G401.6 (cell line): ENCODE measurements at regions not wholly inside any gene's neighbourhood (a gene's known extent, or its start where the extent isn't known, plus 50 kb on each side); places are given as distances from the start of the nearest gene placed in this dataset.
"Not testable (repeated sequence)": the region's sequence is repeated elsewhere in the genome, so short reads cannot be mapped to it uniquely, and the experiment has no call there.

Experiments
- FAIRE-seq: peaks from 2 replicates; lab custom pipeline; 2012; peaks lifted over from hg19 to GRCh38; lab: Jason Lieb, UNC

DNA sequence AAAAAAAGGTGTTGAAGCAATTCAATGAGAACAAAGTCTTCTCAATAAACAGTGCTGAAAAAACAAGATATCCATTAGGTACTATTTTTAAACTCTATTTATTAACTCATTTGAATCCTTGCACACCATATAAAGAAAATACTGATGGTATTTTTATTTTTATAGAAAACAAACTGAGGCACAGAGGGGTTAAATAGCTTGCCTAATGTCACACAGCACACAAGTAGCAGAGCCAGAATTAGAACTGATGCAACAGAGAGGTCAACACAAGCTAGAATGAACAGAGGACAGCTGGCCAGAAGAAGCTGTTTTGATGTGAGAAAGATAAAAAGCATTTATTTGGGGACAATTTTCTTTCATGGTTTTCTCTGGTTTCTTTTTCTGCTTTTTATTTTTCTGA, 99.4 kb upstream of the RGPD4 start:
- FAIRE-seq: no peak

DNA sequence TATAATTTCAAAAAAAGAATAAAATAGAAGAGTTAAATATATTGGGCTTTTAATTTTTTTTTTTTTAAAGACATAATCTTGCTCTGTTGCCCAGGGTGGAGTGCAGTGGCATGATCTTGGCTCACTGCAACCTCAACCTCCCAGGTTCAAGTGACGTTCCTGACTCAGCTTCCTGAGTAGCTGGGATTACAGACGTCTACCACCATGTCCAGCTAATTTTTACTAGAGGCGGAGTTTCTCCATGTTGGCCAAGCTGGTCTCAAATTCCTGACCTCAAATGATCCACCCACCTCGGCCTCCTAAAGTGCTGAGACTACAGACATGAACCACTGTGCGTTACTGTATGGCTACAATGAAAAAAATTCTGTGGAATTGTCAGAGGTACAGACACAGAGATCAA, 98.1 kb upstream of the RGPD4 start:
- no peak for FAIRE-seq

DNA sequence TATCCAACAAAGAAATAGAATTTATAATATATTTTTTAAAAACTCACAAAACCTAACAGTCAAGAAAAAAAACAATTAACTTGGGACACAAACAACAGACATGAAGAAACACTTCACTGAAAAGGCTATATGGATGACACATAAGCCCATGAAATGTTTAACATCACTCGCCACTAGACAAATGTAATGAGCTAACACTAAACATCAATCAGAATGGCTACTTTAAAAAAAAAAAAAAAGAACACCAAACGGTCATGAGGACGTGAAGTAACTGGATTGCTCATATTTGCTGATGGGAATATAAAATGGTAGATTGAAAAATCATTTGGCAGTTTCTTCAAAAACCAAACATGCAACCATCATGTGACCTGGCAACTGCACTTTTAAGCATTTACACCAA, 97.3 kb upstream of the RGPD4 start:
- FAIRE-seq: no peak

DNA sequence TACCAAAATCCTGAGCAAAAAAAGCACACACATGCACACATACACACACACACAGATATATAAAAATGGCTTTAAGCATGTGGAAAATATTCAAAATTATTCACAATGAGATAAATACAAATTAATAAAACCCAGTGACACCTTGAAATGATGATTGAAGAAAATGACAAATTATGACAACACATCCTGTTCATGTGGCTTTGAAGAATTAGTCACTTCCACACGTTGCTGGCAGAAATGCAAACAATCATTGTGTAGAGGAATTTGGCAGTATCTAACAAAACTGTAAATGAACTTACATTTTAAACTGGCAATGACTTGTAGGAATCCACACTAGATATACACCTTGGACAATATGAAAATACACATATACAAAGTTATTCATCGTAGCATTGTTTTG, 95.8 kb upstream of the RGPD4 start:
- no peak for FAIRE-seq

DNA sequence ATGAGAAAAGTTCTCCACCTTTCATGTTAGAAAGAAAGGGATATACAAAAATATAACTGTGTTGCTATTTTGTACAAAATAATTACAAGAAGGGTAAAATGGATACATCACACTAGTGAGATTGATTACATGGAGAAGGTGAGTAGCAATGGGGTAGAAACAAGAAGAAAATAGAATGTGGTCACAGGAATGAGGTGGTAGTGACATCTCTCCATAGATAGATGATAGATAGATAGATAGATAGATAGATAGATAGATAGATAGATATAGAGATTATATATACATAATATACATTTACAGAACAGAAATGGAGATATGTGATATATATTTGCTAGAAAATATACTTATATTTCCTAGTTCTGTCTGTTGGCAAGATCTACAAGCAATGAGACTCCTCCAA, 95.3 kb upstream of the RGPD4 start:
- no peak for FAIRE-seq

DNA sequence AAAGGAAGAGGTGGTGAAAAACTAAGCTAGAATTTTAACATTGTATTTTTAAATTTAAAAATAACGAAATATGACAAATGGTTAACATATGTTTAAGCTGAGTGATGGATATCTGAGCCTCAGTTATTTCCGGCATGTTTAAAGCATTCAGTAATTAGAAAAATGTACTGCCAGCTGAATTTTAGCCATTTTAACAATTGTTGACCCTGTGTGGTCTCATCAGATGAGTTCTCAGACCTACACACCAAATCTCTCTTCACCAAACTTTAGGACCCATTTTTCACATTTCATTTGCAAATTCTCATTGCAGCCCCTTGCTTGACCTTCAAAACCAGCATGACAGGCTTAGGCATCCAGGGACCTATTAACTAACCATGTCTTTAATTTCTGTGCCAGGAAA, 91.5 kb upstream of the RGPD4 start:
- FAIRE-seq: no peak

DNA sequence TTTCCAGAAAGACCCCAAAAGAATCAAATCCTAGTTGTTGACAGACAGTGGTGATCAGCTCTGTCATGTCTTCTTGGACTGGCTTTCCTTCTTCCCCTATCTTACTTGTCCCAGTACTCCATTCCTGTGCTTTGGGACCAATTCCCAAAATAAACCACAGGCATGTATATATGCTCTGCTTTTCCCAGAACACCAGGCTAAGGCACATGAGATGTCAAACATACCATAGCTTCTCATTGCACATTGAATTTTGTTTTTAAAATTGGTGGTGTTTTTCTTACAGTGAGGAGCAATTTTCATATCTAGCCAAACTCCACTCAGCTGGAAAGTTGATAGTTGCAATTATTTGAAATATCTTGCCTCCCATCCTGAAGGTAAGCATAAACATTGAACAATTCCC, 88.9 kb upstream of the RGPD4 start:
- no peak for FAIRE-seq

DNA sequence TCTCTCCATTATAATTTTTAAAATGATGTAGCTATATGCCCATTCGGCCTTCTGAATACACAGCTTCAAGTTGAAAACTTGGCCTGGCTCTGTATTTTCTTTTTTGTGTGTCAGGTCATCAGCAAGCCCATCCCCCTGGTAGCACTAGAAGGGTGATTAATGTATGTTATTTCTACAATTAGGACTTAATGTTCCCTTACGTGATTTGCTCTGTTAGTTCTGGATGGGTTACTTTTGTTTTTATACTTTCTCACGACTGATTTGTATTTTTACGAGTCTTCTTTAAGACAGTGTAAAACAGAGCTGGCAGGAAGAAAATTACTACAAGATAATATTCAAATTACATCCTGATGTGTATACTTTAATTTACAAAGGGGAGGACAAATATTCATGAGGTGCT, 88.4 kb upstream of the RGPD4 start:
- no peak for FAIRE-seq

DNA sequence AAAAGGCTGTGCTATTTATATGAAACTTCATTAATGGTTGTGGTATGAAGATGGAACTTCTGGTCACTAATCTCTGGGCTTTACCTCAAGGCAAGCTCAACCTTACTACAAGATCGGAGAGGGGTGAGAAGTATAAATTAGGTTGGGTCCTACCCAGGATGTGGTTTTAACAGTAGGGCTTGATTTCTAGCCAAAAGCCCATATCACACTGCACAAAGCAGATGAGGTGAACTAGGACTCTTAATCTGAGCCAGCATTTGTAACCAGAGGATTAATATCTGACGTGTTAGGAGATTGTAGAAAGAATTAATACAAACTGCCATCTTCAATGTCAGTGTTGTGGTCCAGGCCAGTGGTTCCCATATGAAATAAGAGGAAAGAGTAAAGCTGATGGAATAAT, 86.4 kb upstream of the RGPD4 start:
- no peak for FAIRE-seq

DNA sequence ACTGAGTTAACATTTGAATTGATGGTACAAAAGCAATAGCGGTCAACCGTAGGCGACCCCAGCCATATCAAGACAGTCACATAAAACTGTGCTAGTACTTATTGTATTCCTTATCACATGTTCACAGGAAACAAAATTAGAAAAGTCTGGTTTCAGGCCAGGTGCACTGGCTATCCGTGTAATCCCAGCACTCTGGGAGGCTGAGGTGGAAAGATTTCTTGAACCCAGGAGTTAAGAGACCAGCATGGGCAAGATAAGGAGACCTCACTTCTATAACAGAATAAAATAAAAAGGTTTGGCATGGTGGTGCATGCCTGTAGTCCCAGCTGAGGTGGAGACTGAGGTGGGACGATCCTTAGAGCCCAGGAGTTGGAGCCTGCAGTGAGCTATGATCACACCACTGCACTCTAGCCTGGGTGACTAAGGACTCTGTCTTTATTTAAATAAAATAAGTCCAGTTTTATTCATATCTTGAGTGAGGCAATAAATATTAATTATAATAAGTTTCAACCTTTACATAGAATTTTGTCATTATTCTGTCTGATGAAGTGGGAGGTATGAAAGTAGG, 84.1 kb upstream of the RGPD4 start:
- FAIRE-seq: no peak

DNA sequence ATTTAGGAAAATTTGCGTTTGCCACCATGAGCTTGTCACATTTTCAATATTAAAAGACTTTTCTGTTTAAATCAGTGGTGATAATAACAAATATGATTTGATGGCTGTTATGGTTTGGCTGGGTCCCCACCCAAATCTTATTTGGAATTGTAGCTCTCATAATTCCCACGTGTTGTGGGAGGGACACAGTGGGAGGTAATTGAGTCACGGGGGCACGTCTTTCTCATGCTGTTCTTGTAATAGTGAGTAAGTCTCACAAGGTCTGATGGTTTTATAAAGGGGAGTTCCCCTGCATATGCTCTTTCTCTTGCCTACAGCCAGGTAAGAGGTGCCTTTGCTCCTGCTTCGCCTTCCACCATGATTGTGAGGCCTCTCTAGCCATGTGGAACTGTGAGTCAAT, 83.4 kb upstream of the RGPD4 start:
- FAIRE-seq: no peak

DNA sequence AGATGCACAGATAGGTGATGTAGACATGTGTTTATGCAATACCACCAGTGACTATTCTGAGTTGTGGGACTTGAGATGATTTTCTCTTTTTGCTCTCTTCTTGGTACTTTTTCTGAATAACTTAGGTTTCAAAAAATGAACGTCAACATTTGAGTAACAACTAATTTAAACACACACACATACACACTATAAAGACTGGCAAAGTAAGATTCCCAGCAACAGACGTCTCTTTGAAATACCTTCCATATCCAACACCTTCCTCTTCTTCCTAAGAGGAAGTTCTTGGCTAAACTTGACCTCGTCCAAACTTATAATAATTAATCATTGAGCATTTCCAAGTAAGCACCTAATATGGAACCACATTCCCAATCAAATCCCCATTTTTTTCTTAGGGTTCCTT, 81.6 kb upstream of the RGPD4 start:
- no peak for FAIRE-seq

DNA sequence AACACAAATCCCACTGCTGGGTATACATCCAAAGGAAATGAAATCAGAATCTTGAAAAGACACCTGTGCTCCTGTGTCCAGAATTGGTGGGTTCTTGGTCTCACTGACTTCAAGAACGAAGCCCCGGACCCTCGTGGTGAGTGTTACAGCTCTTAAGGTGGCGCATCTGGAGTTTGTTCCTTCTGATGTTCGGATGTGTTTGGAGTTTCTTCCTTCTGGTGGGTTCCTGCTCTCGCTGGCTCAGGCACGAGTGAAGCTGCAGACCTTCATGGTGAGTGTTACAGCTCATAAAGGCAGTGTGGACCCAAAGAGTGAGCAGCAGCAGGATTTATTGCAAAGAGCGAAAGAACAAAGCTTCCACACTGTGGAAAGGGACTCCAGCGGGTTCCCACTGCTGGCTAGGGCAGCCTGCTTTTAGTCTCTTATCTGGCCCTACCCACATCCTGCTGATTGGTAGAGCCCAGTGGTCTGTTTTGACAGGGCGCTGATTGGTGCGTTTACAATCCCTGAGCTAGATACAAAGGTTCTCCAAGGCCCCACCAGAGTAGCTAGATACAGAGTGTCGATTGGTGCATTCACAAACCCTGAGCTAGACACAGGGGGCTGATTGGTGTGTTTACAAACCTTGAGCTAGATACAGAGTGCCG, 80.0 kb upstream of the RGPD4 start:
- FAIRE-seq: not testable (repeated sequence)

DNA sequence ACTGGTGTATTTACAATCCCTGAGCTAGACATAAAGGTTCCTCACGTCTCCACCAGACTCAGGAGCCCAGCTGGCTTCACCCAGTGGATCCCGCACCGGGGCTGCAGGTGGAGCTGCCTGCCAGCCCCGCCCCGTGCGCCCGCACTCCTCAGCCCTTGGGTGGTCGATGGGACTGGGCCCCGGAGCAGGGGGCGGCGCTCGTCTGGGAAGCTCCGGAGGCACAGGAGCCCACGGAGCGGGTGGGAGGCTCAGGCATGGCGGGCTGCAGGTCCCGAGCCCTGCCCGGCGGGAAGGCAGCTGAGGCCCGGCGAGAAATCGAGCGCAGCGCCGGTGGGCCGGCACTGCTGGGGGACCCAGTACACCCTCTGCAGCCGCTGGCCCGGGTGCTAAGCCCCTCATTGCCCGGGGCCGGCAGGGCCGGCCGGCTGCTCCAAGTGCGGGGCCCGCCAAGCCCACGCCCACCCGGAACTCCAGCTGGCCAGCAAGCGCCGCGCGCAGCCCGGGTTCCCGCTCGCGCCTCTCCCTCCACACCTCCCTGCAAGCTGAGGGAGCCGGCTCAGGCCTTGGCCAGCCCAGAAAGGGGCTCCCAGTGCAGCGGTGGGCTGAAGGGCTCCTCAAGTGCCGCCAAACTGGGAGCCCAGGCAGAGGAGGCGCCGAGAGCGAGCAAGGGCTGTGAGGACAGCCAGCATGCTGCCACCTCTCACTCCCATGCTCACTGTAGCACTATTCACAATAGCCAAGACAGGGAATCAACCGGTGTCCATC, 79.3 kb upstream of the RGPD4 start:
- not testable (repeated sequence) for FAIRE-seq

DNA sequence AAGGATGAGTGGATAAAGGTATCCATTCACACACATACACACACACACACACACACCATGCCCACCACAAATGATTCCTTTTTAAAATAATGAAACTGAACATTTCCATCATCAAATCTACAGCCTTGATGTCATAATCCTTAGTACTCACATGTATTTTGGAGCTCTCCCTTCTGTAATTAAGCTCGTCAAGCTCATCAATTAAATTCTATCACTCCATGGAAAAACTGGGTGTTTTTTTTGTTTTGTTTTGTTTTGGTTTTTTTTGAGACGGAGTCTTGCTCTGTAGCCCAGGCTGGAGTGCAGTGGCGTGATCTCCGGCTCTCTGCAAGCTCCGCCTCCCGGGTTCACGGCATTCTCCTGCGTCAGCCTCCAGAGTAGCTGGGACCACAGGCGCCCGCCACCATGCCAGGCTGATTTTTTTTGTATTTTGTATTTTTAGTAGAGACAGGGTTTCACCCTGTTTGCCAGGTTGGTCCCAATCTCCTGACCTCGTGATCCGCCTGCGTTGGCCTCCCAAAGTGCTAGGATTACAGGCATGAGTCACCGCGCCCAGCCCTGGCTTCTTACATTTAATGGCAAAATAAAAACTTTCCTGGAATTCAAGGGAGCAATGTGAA, 78.6 kb upstream of the RGPD4 start:
- FAIRE-seq: no peak

DNA sequence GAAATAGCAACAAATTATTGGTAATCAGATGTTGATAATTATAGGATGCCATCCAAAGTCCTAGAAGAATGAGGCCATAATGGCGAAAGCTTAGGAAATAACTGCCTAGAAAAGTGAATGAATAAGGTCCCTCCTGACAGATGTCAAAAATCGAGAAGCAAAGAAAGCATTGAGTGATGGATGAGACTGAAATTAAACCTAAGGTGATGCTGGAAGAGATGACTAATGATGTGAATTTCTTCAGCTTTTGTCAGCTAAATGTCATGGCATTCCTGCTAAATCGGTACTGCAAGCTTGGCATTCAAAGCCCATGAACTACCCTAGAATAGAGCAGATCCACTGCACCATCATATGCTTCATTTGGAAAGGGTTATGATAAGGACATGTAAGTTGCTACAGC, 74.8 kb upstream of the RGPD4 start:
- no peak for FAIRE-seq

DNA sequence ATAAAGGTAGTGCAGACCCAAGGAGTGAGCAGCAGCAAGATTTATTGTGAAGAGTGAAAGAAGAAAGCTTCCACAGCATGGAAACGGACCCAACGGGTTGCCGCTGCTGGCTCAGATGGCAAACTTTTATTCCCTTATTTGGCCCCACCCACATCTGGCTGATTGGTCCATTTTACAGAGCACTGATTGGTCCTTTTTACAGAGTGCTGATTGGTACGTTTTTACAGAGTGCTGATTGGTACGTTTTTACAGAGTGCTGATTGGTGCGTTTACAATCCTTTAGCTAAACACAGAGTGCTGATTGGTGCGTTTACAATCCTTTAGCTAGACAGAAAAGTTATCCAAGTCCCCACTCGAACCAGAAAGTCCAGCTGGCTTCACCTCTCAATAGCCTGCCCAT, 72.9 kb upstream of the RGPD4 start:
- FAIRE-seq: not testable (repeated sequence)

DNA sequence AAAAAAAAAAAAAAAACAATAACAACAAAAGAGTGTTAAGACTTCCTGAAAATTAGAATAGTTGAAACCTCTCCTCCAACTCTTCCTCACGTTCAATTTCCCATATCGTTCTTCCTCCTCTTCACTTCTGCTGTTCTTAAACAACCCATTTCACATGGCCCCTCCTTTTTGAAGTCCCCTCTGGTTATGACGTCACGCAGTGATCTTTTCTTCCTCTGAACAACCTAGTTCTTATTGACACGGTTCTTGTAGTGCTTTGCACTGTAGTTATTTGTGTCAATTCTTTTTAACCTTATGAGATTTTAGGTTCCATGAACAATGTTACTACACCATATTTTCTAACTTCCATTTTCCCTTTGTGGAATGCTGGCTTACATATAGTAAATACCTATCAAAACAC, 69.5 kb upstream of the RGPD4 start:
- FAIRE-seq: no peak

DNA sequence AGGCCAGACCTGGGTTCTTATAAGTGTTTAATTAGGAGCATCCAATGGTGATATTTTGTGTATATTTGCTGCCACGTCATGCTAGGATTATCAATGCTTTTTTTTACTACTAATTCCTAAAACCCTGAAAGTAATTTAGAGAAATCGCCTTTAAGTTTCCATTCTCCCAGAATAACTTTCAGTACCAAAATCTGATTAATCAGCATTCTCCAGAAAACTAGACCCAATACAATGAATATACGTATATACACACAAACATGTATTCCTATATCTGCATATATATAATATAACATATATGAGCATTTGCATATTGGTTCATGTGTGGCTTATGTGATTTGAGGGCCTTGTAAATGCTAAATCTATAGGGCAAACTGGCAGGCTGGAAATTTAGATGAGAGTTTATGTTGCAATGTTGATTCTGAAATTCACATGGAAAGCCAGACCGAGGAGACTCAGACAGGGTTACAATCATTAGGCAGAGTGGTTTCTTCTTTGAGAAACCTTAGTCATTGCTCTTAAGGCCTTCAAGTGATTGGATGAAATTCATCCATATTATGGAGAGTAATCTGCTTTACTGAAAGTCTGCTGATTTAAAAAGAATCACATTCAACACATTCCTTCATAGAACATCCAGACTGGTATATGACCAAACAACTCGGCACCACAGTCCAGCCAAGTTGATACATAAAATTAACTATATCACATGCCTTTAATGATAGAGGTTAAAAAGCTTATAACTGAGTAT, 65.9 kb upstream of the RGPD4 start:
- no peak for FAIRE-seq

DNA sequence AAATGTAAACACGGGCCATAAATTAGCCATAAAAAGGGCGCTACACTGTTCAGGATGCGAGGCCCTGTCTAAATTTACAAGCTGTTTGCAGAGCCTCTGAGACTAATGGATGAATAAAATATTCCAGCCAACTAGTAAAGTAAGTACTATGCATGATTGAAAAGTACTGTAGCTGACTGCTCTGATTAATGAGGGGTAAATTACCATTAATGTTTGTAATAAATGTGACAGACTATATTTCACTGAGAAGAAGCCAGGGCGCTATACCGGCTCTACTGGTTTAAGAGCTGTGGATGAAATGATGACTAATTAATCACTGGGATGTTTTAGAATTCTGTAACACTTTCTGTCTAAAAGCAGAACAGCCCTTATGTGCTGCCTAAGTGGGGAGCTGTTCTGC, 54.3 kb upstream of the RGPD4 start:
- no peak for FAIRE-seq

DNA sequence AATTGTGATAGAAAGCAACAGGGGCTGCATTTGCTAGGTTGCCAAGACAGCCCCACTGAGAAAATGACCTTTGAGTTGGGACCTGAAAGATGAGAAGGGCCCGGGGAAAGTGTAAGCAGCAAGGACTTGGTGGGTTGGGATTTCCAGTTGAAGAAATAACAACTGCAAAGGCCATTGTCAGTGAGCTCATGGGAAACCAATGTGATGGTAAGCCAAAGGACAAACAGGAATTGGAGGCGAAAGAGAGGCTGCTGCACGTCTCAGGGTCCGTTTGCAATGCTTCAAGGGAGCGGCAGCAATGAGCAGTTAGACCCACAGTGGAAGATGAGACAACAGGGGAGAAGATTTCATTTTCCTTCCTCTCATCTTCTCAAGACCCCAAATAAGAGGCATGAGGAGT, 51.5 kb upstream of the RGPD4 start:
- FAIRE-seq: no peak

DNA sequence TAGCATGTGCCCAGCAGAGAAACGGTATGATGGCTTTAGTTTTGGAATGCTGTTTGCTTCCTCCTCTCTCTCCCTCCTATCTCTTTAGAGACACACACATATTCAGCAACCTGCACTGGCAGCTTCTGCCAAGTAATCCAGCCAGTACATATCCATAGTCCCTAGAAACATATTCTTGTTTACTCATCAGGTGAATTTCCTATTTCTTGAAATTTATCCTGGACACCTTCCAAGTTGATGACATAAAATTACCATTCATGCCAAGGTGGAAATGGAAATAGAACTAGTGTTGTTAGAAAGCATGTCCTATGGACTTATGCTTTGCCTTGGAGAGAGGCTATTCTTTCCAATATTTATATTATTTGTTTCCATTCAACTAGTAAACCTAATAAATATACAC, 50.9 kb upstream of the RGPD4 start:
- FAIRE-seq: no peak

DNA sequence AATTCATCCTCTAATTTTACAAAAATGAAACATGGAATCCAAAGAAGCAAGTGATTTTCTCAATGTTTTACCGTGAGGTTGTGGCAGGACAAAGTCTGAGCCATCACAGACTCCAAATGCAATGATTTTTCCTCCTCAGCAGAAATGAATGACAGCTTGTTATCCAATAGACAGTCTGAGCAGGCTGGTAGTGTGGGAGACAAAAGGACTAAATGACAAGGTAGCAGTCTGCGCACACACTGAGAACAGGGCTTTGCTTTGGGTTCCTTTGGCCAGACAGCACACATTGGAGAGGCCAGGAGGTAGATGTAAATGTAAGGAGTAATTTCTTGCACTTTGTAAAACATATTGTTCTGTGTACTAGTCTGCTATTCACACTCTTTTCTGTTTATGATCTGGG, 50.3 kb upstream of the RGPD4 start:
- no peak for FAIRE-seq
